HG02763 (cell line): ENCODE measurements at regions not wholly inside any gene's neighbourhood (a gene's known extent, or its start where the extent isn't known, plus 50 kb on each side); places are given as distances from the start of the nearest gene placed in this dataset.
"Not testable (repeated sequence)": the region's sequence is repeated elsewhere in the genome, so short reads cannot be mapped to it uniquely, and the experiment has no call there.

ENCODE experiments used
- ATAC-seq: cut with Tn5 transposase; IDR thresholded peaks from one replicate; pipeline ENCODE4 v1.9.1; 2021; ENCODE audit warnings: mild to moderate bottlenecking, moderate library complexity; ENCODE audit not compliant: unreplicated experiment

- ATAC-seq: peak; percentile 52
Observed at GRCh38 chr14:65959563-65960024, 526.6 kb upstream of the CCDC196 start.

- peak; percentile 47 for ATAC-seq
Observed at GRCh38 chr14:65961004-65961403, 525.2 kb upstream of the CCDC196 start.

- ATAC-seq: no peak
Observed at GRCh38 chr14:65962952-65963351, 523.2 kb upstream of the CCDC196 start.

- ATAC-seq: no peak
Observed at GRCh38 chr14:65964366-65964765, 521.8 kb upstream of the CCDC196 start.

- ATAC-seq: no peak
Observed at GRCh38 chr14:65966188-65966587, 520.0 kb upstream of the CCDC196 start.

- ATAC-seq: no peak
Observed at GRCh38 chr14:65972346-65972870, 513.8 kb upstream of the CCDC196 start.

- no peak for ATAC-seq
Observed at GRCh38 chr14:65972891-65973290, 513.3 kb upstream of the CCDC196 start.

GRCh38 chr14:65975865-65976264, 510.3 kb upstream of the CCDC196 start:
- no peak for ATAC-seq

- no peak for ATAC-seq
Observed at GRCh38 chr14:65976761-65977404, 509.3 kb upstream of the CCDC196 start.

GRCh38 chr14:65981192-65981843, 504.9 kb upstream of the CCDC196 start:
- ATAC-seq: no peak

- no peak for ATAC-seq
Observed at GRCh38 chr14:65986041-65986440, 500.1 kb upstream of the CCDC196 start.

- no peak for ATAC-seq
Observed at GRCh38 chr14:65989981-65990380, 496.2 kb upstream of the CCDC196 start.

GRCh38 chr14:65991104-65991503, 495.1 kb upstream of the CCDC196 start:
- ATAC-seq: no peak

GRCh38 chr14:65991935-65992334, 494.2 kb upstream of the CCDC196 start:
- ATAC-seq: not testable (repeated sequence)

GRCh38 chr14:65993103-65993502, 493.1 kb upstream of the CCDC196 start:
- no peak for ATAC-seq

- ATAC-seq: no peak
Observed at GRCh38 chr14:65993996-65994395, 492.2 kb upstream of the CCDC196 start.

- no peak for ATAC-seq
Observed at GRCh38 chr14:65997347-65997746, 488.8 kb upstream of the CCDC196 start.

GRCh38 chr14:65999865-66000264, 486.3 kb upstream of the CCDC196 start:
- ATAC-seq: no peak

GRCh38 chr14:66000766-66001165, 485.4 kb upstream of the CCDC196 start:
- ATAC-seq: no peak

GRCh38 chr14:66001356-66001755, 484.8 kb upstream of the CCDC196 start:
- no peak for ATAC-seq

- no peak for ATAC-seq
Observed at GRCh38 chr14:66003082-66003730, 483.0 kb upstream of the CCDC196 start.

- ATAC-seq: no peak
Observed at GRCh38 chr14:66005900-66006434, 480.2 kb upstream of the CCDC196 start.
